ENCODE measurements at regions not wholly inside any gene's neighbourhood (a gene's known extent, or its start where the extent isn't known, plus 50 kb on each side); places are given as distances from the start of the nearest gene placed in this dataset.

GRCh38 chr13:42392716-42393572, 121.0 kb downstream of the AKAP11 start:
- H3K9me3 ChIP-seq = no peaks in the 10 kb centered on the region
- H3K4me1 ChIP-seq = no peaks in the 10 kb centered on the region
- DNase-seq = no peak
- no peaks in the 10 kb centered on the region for H3K36me3 ChIP-seq
- WGBS, 5 donors = 67 to 84% (median 73%) methylated on average over 6 of the region's 6 CpGs
- no peak overlapping the region for H3K4me3 ChIP-seq
- intact Hi-C loops (cut with DNase I; ENCODE audit: low total_unique reads) = no loop called here
- H3K27ac ChIP-seq = peak overlapping the region in 2 of 5 donors; percentile 26 to 31
- H3K27me3 ChIP-seq = no peaks in the 10 kb centered on the region
- TF ChIP-seq EP300 (IDR thresholded peaks at IDR 0.05) (no peak), POLR2AphosphoS5 (IDR thresholded peaks at IDR 0.05) (no peak), POLR2A (IDR thresholded peaks at IDR 0.05) (no peak), CTCF (IDR thresholded peaks at IDR 0.05) (no peak)

- intact Hi-C loops (cut with DNase I; ENCODE audit: low total_unique reads) = no loop called here
- Histone ChIP-seq H3K27ac (no peak overlapping the region), H3K36me3 (no peaks in the 10 kb centered on the region), H3K4me1 (no peaks in the 10 kb centered on the region), H3K27me3 (no peaks in the 10 kb centered on the region), H3K4me3 (no peak overlapping the region), H3K9me3 (no peaks in the 10 kb centered on the region)
- WGBS, 5 donors = 66 to 77% (median 74%) methylated on average over 5 of the region's 5 CpGs
- TF ChIP-seq EP300 (IDR thresholded peaks at IDR 0.05) (no peak), CTCF (IDR thresholded peaks at IDR 0.05) (no peak), POLR2AphosphoS5 (IDR thresholded peaks at IDR 0.05) (no peak), POLR2A (IDR thresholded peaks at IDR 0.05) (no peak)
- no peak for DNase-seq
Measured at GRCh38 chr13:42393573-42394360, 121.8 kb downstream of the AKAP11 start.

- no peak for DNase-seq
- 51 to 63% (median 57%) methylated on average over 4 of the region's 4 CpGs for WGBS, 5 donors
- H3K4me3 ChIP-seq = no peak overlapping the region
- intact Hi-C loops (cut with DNase I; ENCODE audit: low total_unique reads) = no loop called here
- H3K4me1 ChIP-seq = no peaks in the 10 kb centered on the region
- H3K27ac ChIP-seq = peak overlapping the region in 1 of 5 donors; percentile 20
- H3K9me3 ChIP-seq = no peaks in the 10 kb centered on the region
- no peaks in the 10 kb centered on the region for H3K36me3 ChIP-seq
- TF ChIP-seq POLR2AphosphoS5 (IDR thresholded peaks at IDR 0.05) (no peak), POLR2A (IDR thresholded peaks at IDR 0.05) (no peak), CTCF (IDR thresholded peaks at IDR 0.05) (no peak), EP300 (IDR thresholded peaks at IDR 0.05) (no peak)
- no peaks in the 10 kb centered on the region for H3K27me3 ChIP-seq
Measured at GRCh38 chr13:42394361-42394708, 122.4 kb downstream of the AKAP11 start.

GRCh38 chr13:42394711-42395085, 122.7 kb downstream of the AKAP11 start:
- TF ChIP-seq CTCF (IDR thresholded peaks at IDR 0.05) = no peak
- no peak for TF ChIP-seq POLR2AphosphoS5 (IDR thresholded peaks at IDR 0.05)
- no peak for TF ChIP-seq EP300 (IDR thresholded peaks at IDR 0.05)
- TF ChIP-seq POLR2A (IDR thresholded peaks at IDR 0.05) = no peak
- Histone ChIP-seq H3K27ac (peak overlapping the region in 1 of 5 donors; percentile 20), H3K4me1 (no peaks in the 10 kb centered on the region), H3K27me3 (no peaks in the 10 kb centered on the region), H3K36me3 (no peaks in the 10 kb centered on the region), H3K4me3 (no peak overlapping the region), H3K9me3 (no peaks in the 10 kb centered on the region)
- intact Hi-C loops (cut with DNase I; ENCODE audit: low total_unique reads) = no loop called here
- 66 to 89% (median 85%) methylated on average over 2 of the region's 2 CpGs for WGBS, 5 donors
- DNase-seq = no peak
